IMR-90 (cell line): ENCODE measurements at regions not wholly inside any gene's neighbourhood (a gene's known extent, or its start where the extent isn't known, plus 50 kb on each side); places are given as distances from the start of the nearest gene placed in this dataset.

Experiments
- ATAC-seq: fragments of 200-7000 bp; cut with Tn5 transposase; 2 replicates; pipeline ENCODE4 v1.9.1; 2020; ENCODE audit warnings: low read depth, mild to moderate bottlenecking, moderate library complexity
- BruUV-seq: library from RNA; stranded (reverse); fragments of 400-500 nt; replicated peaks from 2 replicates; lab custom pipeline; 2021; lab: Mats Ljungman, UMichigan
- CTCF ChIA-PET: fragments of 300-600 bp; formaldehyde crosslinking; extraction: SDS; loops from one replicate; lab custom pipeline; 2021; ENCODE audit warnings: antibody characterized with exemption; lab: Yijun Ruan, JAX
- POLR2A ChIA-PET: fragments of 300-600 bp; sonication (Branson Sonifier 250); formaldehyde crosslinking; loops from one replicate; lab custom pipeline; 2022; ENCODE audit warnings: antibody characterized with exemption; ENCODE audit not compliant: unreplicated experiment; lab: Charles Lee
- DNase-seq: peaks from one replicate; pipeline ENCODE4 v3.0.0; 2013
- H2AFZ ChIP-seq: replicated peaks from 2 replicates; pipeline ENCODE3; 2013; ENCODE audit warnings: low read length, mild to moderate bottlenecking; ENCODE audit not compliant: poor library complexity
- H2AK5ac ChIP-seq: 2 replicates; pipeline ENCODE4 v1.6.1; 2013; ENCODE audit warnings: low read depth, low read length, inconsistent platforms
- H2AK9ac ChIP-seq: replicated peaks from 2 replicates; pipeline ENCODE3; 2013; ENCODE audit warnings: mild to moderate bottlenecking, low read depth, low read length, moderate library complexity; ENCODE audit not compliant: poor library complexity
- H2BK120ac ChIP-seq: 2 replicates; pipeline ENCODE4 v1.6.1; 2013; ENCODE audit warnings: low read depth, low read length, inconsistent platforms
- H2BK15ac ChIP-seq: 3 replicates; pipeline ENCODE4 v1.6.1; 2013; ENCODE audit warnings: low read depth, low read length, inconsistent platforms
- H2BK20ac ChIP-seq: 2 replicates; pipeline ENCODE4 v1.6.1; 2013; ENCODE audit warnings: low read depth, mild to moderate bottlenecking, inconsistent platforms, low read length, moderate library complexity
- H2BK5ac ChIP-seq: 2 replicates; pipeline ENCODE4 v1.6.1; 2013; ENCODE audit warnings: mild to moderate bottlenecking, low read depth, low read length, inconsistent platforms; ENCODE audit not compliant: poor library complexity, severe bottlenecking
- H3K14ac ChIP-seq: replicated peaks from 2 replicates; pipeline ENCODE4 v1.6.1; 2013; ENCODE audit warnings: low read depth, low read length, inconsistent platforms
- H3K18ac ChIP-seq: 2 replicates; pipeline ENCODE4 v1.6.1; 2013; ENCODE audit warnings: low read depth, low read length, control low read depth
- H3K23ac ChIP-seq: 2 replicates; pipeline ENCODE4 v1.6.1; 2013; ENCODE audit warnings: low read depth, low read length, inconsistent platforms
- H3K27ac ChIP-seq: 2 replicates; pipeline ENCODE4 v1.5.1; 2013; ENCODE audit warnings: mild to moderate bottlenecking, control low read depth, low read length; ENCODE audit not compliant: insufficient read depth
- H3K27me3 ChIP-seq: 2 replicates; pipeline ENCODE4 v1.6.1; 2013; ENCODE audit warnings: low read length; ENCODE audit not compliant: control insufficient read depth, insufficient read depth
- H3K36me3 ChIP-seq: 2 replicates; pipeline ENCODE4 v1.6.1; 2013; ENCODE audit warnings: low read length, mixed read lengths; ENCODE audit not compliant: control insufficient read depth, insufficient read depth
- H3K4ac ChIP-seq: 2 replicates; pipeline ENCODE4 v1.6.1; 2013; ENCODE audit warnings: low read depth, low read length, inconsistent platforms
- H3K4me1 ChIP-seq: 2 replicates; pipeline ENCODE4 v1.6.1; 2013; ENCODE audit warnings: low read length, mixed read lengths; ENCODE audit not compliant: control insufficient read depth, insufficient read depth
- H3K4me2 ChIP-seq: 2 replicates; pipeline ENCODE4 v1.6.1; 2013; ENCODE audit warnings: low read depth, mild to moderate bottlenecking, control low read depth, low read length, moderate library complexity
- H3K4me3 ChIP-seq: 2 replicates; pipeline ENCODE4 v1.5.1; 2013; ENCODE audit warnings: low read depth, mild to moderate bottlenecking, control low read depth, low read length, moderate library complexity; ENCODE audit not compliant: insufficient read depth
- H3K56ac ChIP-seq: 2 replicates; pipeline ENCODE4 v1.6.1; 2013; ENCODE audit warnings: low read length, inconsistent platforms; ENCODE audit not compliant: insufficient read depth; ENCODE audit errors: extremely low read depth
- H3K79me1 ChIP-seq, 2 experiments: 2 replicates each; pipeline ENCODE4 v1.6.1; 2013; ENCODE audit warnings: low read length in 2 of 2, inconsistent platforms in 1 of 2, low read depth in 1 of 2
- H3K9ac ChIP-seq: 2 replicates; pipeline ENCODE4 v1.6.1; 2013; ENCODE audit warnings: low read depth, low read length, control low read depth
- H3K9me1 ChIP-seq: 2 replicates; pipeline ENCODE4 v1.6.1; 2013; ENCODE audit warnings: low read length, inconsistent platforms; ENCODE audit not compliant: insufficient read depth
- H3K9me3 ChIP-seq: 2 replicates; pipeline ENCODE4 v1.6.1; 2013; ENCODE audit warnings: low read length; ENCODE audit not compliant: control insufficient read depth, insufficient read depth
- H4K20me1 ChIP-seq: 2 replicates; pipeline ENCODE4 v1.6.1; 2013; ENCODE audit warnings: low read length, inconsistent platforms; ENCODE audit not compliant: insufficient read depth
- H4K5ac ChIP-seq: 2 replicates; pipeline ENCODE4 v1.6.1; 2013; ENCODE audit warnings: mild to moderate bottlenecking, low read depth, low read length, control low read depth
- H4K8ac ChIP-seq, 2 experiments: 2 replicates each; pipeline ENCODE4 v1.6.1; 2013; ENCODE audit warnings: low read depth in 2 of 2, low read length in 2 of 2, control low read depth in 1 of 2, inconsistent platforms in 1 of 2
- H4K91ac ChIP-seq: 2 replicates; pipeline ENCODE4 v1.6.1; 2013; ENCODE audit warnings: low read depth, low read length, inconsistent platforms; ENCODE audit not compliant: insufficient read depth
- BHLHE40 ChIP-seq: fragments of 150-350 bp; IDR thresholded peaks from 2 replicates; pipeline ENCODE4 v1.6.1; 2016; ENCODE audit warnings: mild to moderate bottlenecking, low read depth, low read length
- CEBPB ChIP-seq: IDR thresholded peaks from 2 replicates; pipeline ENCODE4 v1.6.1; 2012; ENCODE audit warnings: low read depth, low read length, improper control_type of control experiment
- CHD1 ChIP-seq: IDR thresholded peaks from 2 replicates; pipeline ENCODE4 v1.6.1; 2012; ENCODE audit warnings: low read depth, low read length, improper control_type of control experiment
- FOS ChIP-seq: fragments of 150-350 bp; IDR thresholded peaks from 2 replicates; pipeline ENCODE4 v1.6.1; 2016; ENCODE audit warnings: low read depth, low read length
- MAFK ChIP-seq: IDR thresholded peaks from 2 replicates; pipeline ENCODE4 v1.6.1; 2012; ENCODE audit warnings: low read depth, low read length, improper control_type of control experiment
- MXI1 ChIP-seq: IDR thresholded peaks from 2 replicates; pipeline ENCODE4 v1.6.1; 2012; ENCODE audit warnings: low read depth, mild to moderate bottlenecking, low read length, moderate library complexity, borderline replicate concordance
- NFE2L2 ChIP-seq: fragments of 150-350 bp; IDR thresholded peaks from 2 replicates; pipeline ENCODE4 v1.6.1; 2016; ENCODE audit warnings: low read depth, mild to moderate bottlenecking, low read length
- POLR2A ChIP-seq: IDR thresholded peaks from 2 replicates; pipeline ENCODE4 v1.6.1; 2012; ENCODE audit warnings: mild to moderate bottlenecking, low read depth, low read length
- RAD21 ChIP-seq: IDR thresholded peaks from 2 replicates; pipeline ENCODE4 v1.6.1; 2012; ENCODE audit warnings: low read length, improper control_type of control experiment
- RCOR1 ChIP-seq: IDR thresholded peaks from 2 replicates; pipeline ENCODE4 v1.6.1; 2012; ENCODE audit warnings: mild to moderate bottlenecking, low read length, improper control_type of control experiment; ENCODE audit not compliant: insufficient replicate concordance
- RFX5 ChIP-seq: IDR thresholded peaks from 2 replicates; pipeline ENCODE4 v1.8.0; 2012; ENCODE audit warnings: low read depth, mild to moderate bottlenecking, low read length, moderate library complexity
- USF2 ChIP-seq: fragments of 150-350 bp; IDR thresholded peaks from 2 replicates; pipeline ENCODE4 v1.6.1; 2017; ENCODE audit warnings: mild to moderate bottlenecking, antibody characterized with exemption, low read length, low read depth
- WGBS, 2 experiments: methylation state at CpG; one replicate each; pipeline versions ENCODE4 v1.1.5 to v1.1.7; 2013; ENCODE audit warnings: missing lambda C conversion rate in 2 of 2; ENCODE audit not compliant: insufficient read length in 1 of 2; ENCODE audit errors: extremely low coverage in 2 of 2; 5-methylcytosine and 5-hydroxymethylcytosine counted together
- dilution Hi-C: fragments of 300-500 bp; cut with HindIII; formaldehyde crosslinking; loops from one replicate; pipeline ENCODE4 v1.14.3; 2018; ENCODE audit warnings: low sequenced_read_pairs; ENCODE audit not compliant: unreplicated experiment
- in situ Hi-C: fragments of 300-500 bp; cut with MboI; formaldehyde crosslinking; loops from 3 replicates; pipeline ENCODE4 v1.14.3; 2019; ENCODE audit warnings: low sequenced_read_pairs, inconsistent platforms, mixed read lengths
- intact Hi-C: fragments of 100-400 bp; cut with micrococcal nuclease; formaldehyde crosslinking; loops from 2 replicates; pipeline ENCODE4 v1.10.0; 2022
- TF ChIP-seq, protein P1 (sequence below): fragments of 150-350 bp; IDR thresholded peaks from 2 replicates; pipeline ENCODE4 v1.6.1; 2016; ENCODE audit warnings: low read depth, mild to moderate bottlenecking, low read length, moderate library complexity, borderline replicate concordance

DNA sequence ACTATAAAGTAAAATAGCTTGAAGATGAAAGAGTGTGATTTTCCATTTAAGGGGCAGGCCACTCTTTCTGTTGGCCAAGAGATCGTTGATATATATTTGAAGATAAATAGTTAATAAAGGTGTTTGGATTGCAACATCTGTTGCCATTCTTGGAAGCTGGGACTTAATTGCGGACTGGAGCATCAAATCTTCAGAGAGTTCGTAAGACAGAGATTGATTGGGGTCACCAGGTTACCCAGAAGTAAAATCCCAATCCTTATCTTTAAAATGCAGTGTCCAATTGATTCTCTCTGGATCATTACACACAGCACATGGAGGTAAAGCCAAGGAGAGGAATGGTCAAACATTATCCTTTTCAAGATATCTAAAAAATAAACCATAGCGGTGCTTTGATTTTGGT is 220.8 kb upstream of the HES1 start:
- no peak overlapping the region for H3K4ac ChIP-seq

More for the DNA sequence above, 220.8 kb upstream of the HES1 start:
- no peaks in the 10 kb centered on the region for H3K4me1 ChIP-seq
- ChIA-PET CTCF (no interaction called here), POLR2A (no interaction called here)
- dilution Hi-C loops = no loop called here
- no peak overlapping the region for H4K91ac ChIP-seq
- H3K27me3 ChIP-seq = peaks cover 16% of the 10 kb centered on the region
- H2BK15ac ChIP-seq = no peak overlapping the region
- no peak overlapping the region for H3K27ac ChIP-seq
- no peak overlapping the region for H2BK20ac ChIP-seq
- no TSS peak for BruUV-seq
- H3K9ac ChIP-seq = no peak overlapping the region
- H2BK120ac ChIP-seq = no peak overlapping the region
- H4K20me1 ChIP-seq = no peaks in the 10 kb centered on the region
- intact Hi-C loops = no loop called here
- H4K8ac ChIP-seq = no peak overlapping the region
- no peaks in the 10 kb centered on the region for H3K36me3 ChIP-seq
- H3K9me3 ChIP-seq = no peaks in the 10 kb centered on the region
- H3K18ac ChIP-seq = no peak overlapping the region
- DNase-seq (no peak), ATAC-seq (no peak)
- no peak overlapping the region for H2AFZ ChIP-seq
- WGBS, 2 experiments = 33% methylated on average over 1 of the region's 4 CpGs; no CpG with 5 or more reads in 1 of the 2 experiments
- H3K79me1 ChIP-seq = no peaks in the 10 kb centered on the region
- no peaks in the 10 kb centered on the region for H3K9me1 ChIP-seq
- H3K56ac ChIP-seq = no peak overlapping the region
- H2BK5ac ChIP-seq = no peak overlapping the region
- no peak overlapping the region for H3K23ac ChIP-seq
- H3K14ac ChIP-seq = no peak overlapping the region
- no peak overlapping the region for H2AK5ac ChIP-seq
- no peak overlapping the region for H4K5ac ChIP-seq
- in situ Hi-C loops = no loop called here
- no peak overlapping the region for H2AK9ac ChIP-seq
- no peak overlapping the region for H3K4me2 ChIP-seq
- TF ChIP-seq RAD21 (no peak), RCOR1 (no peak), RFX5 (no peak), MXI1 (no peak), POLR2A (no peak), FOS (no peak), USF2 (no peak), MAFK (no peak), BHLHE40 (no peak), NFE2L2 (no peak), CHD1 (no peak), CEBPB (no peak)
- TF ChIP-seq, protein P1, sequence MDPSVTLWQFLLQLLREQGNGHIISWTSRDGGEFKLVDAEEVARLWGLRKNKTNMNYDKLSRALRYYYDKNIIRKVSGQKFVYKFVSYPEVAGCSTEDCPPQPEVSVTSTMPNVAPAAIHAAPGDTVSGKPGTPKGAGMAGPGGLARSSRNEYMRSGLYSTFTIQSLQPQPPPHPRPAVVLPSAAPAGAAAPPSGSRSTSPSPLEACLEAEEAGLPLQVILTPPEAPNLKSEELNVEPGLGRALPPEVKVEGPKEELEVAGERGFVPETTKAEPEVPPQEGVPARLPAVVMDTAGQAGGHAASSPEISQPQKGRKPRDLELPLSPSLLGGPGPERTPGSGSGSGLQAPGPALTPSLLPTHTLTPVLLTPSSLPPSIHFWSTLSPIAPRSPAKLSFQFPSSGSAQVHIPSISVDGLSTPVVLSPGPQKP = no peak
- no peak overlapping the region for H3K4me3 ChIP-seq
